Activated naive CD4-positive, alpha-beta T cell treated with anti-CD3 and anti-CD28 coated beads, Interleukin-2, amount 10 ng/mL, durations not matched to agents 7 days and 5 days (primary cell): ENCODE measurements at regions not wholly inside any gene's neighbourhood (a gene's known extent, or its start where the extent isn't known, plus 50 kb on each side); places are given as distances from the start of the nearest gene placed in this dataset.

ENCODE experiments used
- CTCF ChIA-PET: fragments of 350-600 bp; sonication (Branson Sonifier 250); formaldehyde crosslinking; loops from one replicate; lab custom pipeline; 2021; ENCODE audit warnings: antibody characterized with exemption; lab: Charles Lee
- DNase-seq: peaks from one replicate; pipeline ENCODE4 v3.0.0-alpha.2; 2020
- H3K27ac Mint-ChIP-seq: one replicate; pipeline ENCODE4 v1.8.0; 2021; ENCODE audit warnings: mild to moderate bottlenecking, moderate library complexity, mixed read lengths
- H3K27me3 Mint-ChIP-seq: one replicate; pipeline ENCODE4 v1.8.0; 2021; ENCODE audit warnings: mild to moderate bottlenecking, mixed read lengths
- H3K36me3 Mint-ChIP-seq: one replicate; pipeline ENCODE4 v1.8.0; 2021; ENCODE audit warnings: mixed read lengths
- H3K4me1 Mint-ChIP-seq: one replicate; pipeline ENCODE4 v1.8.0; 2021; ENCODE audit warnings: mixed read lengths
- H3K4me3 Mint-ChIP-seq: one replicate; pipeline ENCODE4 v1.8.0; 2021; ENCODE audit warnings: mild to moderate bottlenecking, moderate library complexity, mixed read lengths
- H3K9me3 Mint-ChIP-seq: one replicate; pipeline ENCODE4 v1.8.0; 2021; ENCODE audit warnings: mixed read lengths

- Mint-ChIP-seq H3K4me1 (no peaks in the 10 kb centered on the region), H3K9me3 (no peaks in the 10 kb centered on the region), H3K27ac (no peak overlapping the region), H3K27me3 (no peaks in the 10 kb centered on the region), H3K36me3 (no peaks in the 10 kb centered on the region), H3K4me3 (no peak overlapping the region)
- no peak for DNase-seq
- CTCF ChIA-PET, result no interaction called here
Measured at GRCh38 chr5:74363603-74364205, 276.8 kb downstream of the ENC1 start.

- no peak overlapping the region for H3K27ac Mint-ChIP-seq
- CTCF ChIA-PET, result no interaction called here
- no peak overlapping the region for H3K4me3 Mint-ChIP-seq
- no peaks in the 10 kb centered on the region for H3K27me3 Mint-ChIP-seq
- H3K4me1 Mint-ChIP-seq, result no peaks in the 10 kb centered on the region
- no peaks in the 10 kb centered on the region for H3K9me3 Mint-ChIP-seq
- DNase-seq, result no peak
- H3K36me3 Mint-ChIP-seq, result no peaks in the 10 kb centered on the region
Measured at GRCh38 chr5:74361406-74362358, 278.8 kb downstream of the ENC1 start.

GRCh38 chr5:74360535-74361210, 279.9 kb downstream of the ENC1 start:
- no peaks in the 10 kb centered on the region for H3K9me3 Mint-ChIP-seq
- H3K27me3 Mint-ChIP-seq, result no peaks in the 10 kb centered on the region
- no peaks in the 10 kb centered on the region for H3K4me1 Mint-ChIP-seq
- no peak overlapping the region for H3K4me3 Mint-ChIP-seq
- no peak overlapping the region for H3K27ac Mint-ChIP-seq
- H3K36me3 Mint-ChIP-seq, result no peaks in the 10 kb centered on the region
- CTCF ChIA-PET, result no interaction called here
- no peak for DNase-seq

- Mint-ChIP-seq H3K4me1 (no peaks in the 10 kb centered on the region), H3K9me3 (no peaks in the 10 kb centered on the region), H3K36me3 (no peaks in the 10 kb centered on the region), H3K27ac (no peak overlapping the region), H3K27me3 (no peaks in the 10 kb centered on the region), H3K4me3 (no peak overlapping the region)
- no peak for DNase-seq
- CTCF ChIA-PET, result no interaction called here
Measured at GRCh38 chr5:74357827-74358226, 282.7 kb downstream of the ENC1 start.

- H3K27me3 Mint-ChIP-seq, result no peaks in the 10 kb centered on the region
- H3K4me3 Mint-ChIP-seq, result no peak overlapping the region
- CTCF ChIA-PET, result no interaction called here
- no peaks in the 10 kb centered on the region for H3K36me3 Mint-ChIP-seq
- H3K9me3 Mint-ChIP-seq, result no peaks in the 10 kb centered on the region
- DNase-seq, result no peak
- H3K27ac Mint-ChIP-seq, result no peak overlapping the region
- no peaks in the 10 kb centered on the region for H3K4me1 Mint-ChIP-seq
Measured at GRCh38 chr5:74356009-74356695, 284.4 kb downstream of the ENC1 start.

GRCh38 chr5:74355041-74355824, 285.3 kb downstream of the ENC1 start:
- H3K4me1 Mint-ChIP-seq, result no peaks in the 10 kb centered on the region
- no peak overlapping the region for H3K27ac Mint-ChIP-seq
- H3K27me3 Mint-ChIP-seq, result peaks cover 6% of the 10 kb centered on the region
- no peak for DNase-seq
- H3K9me3 Mint-ChIP-seq, result no peaks in the 10 kb centered on the region
- CTCF ChIA-PET, result no interaction called here
- no peak overlapping the region for H3K4me3 Mint-ChIP-seq
- no peaks in the 10 kb centered on the region for H3K36me3 Mint-ChIP-seq

GRCh38 chr5:74352256-74352655, 288.3 kb downstream of the ENC1 start:
- H3K4me1 Mint-ChIP-seq, result no peaks in the 10 kb centered on the region
- no peak overlapping the region for H3K27ac Mint-ChIP-seq
- H3K9me3 Mint-ChIP-seq, result no peaks in the 10 kb centered on the region
- CTCF ChIA-PET, result no interaction called here
- H3K4me3 Mint-ChIP-seq, result no peak overlapping the region
- no peak for DNase-seq
- H3K27me3 Mint-ChIP-seq, result peaks cover 14% of the 10 kb centered on the region
- no peaks in the 10 kb centered on the region for H3K36me3 Mint-ChIP-seq

GRCh38 chr5:74342948-74343682, 297.4 kb downstream of the ENC1 start:
- CTCF ChIA-PET, result no interaction called here
- Mint-ChIP-seq H3K27ac (no peak overlapping the region), H3K27me3 (peaks cover 10% of the 10 kb centered on the region), H3K4me3 (no peak overlapping the region), H3K36me3 (no peaks in the 10 kb centered on the region), H3K4me1 (no peaks in the 10 kb centered on the region), H3K9me3 (peaks cover 1% of the 10 kb centered on the region)
- DNase-seq, result no peak

- CTCF ChIA-PET, result no interaction called here
- peaks cover 1% of the 10 kb centered on the region for H3K9me3 Mint-ChIP-seq
- no peak overlapping the region for H3K27ac Mint-ChIP-seq
- DNase-seq, result no peak
- no peak overlapping the region for H3K4me3 Mint-ChIP-seq
- H3K4me1 Mint-ChIP-seq, result no peaks in the 10 kb centered on the region
- H3K36me3 Mint-ChIP-seq, result no peaks in the 10 kb centered on the region
- peaks cover 10% of the 10 kb centered on the region for H3K27me3 Mint-ChIP-seq
Measured at GRCh38 chr5:74342182-74342581, 298.3 kb downstream of the ENC1 start.

- no peaks in the 10 kb centered on the region for H3K36me3 Mint-ChIP-seq
- no peaks in the 10 kb centered on the region for H3K4me1 Mint-ChIP-seq
- H3K4me3 Mint-ChIP-seq, result no peak overlapping the region
- CTCF ChIA-PET, result no interaction called here
- DNase-seq, result no peak
- H3K27ac Mint-ChIP-seq, result no peak overlapping the region
- peaks cover 10% of the 10 kb centered on the region for H3K27me3 Mint-ChIP-seq
- H3K9me3 Mint-ChIP-seq, result no peaks in the 10 kb centered on the region
Measured at GRCh38 chr5:74341221-74341620, 299.3 kb downstream of the ENC1 start.

GRCh38 chr5:74340476-74340875, 300.1 kb downstream of the ENC1 start:
- no peak overlapping the region for H3K27ac Mint-ChIP-seq
- H3K27me3 Mint-ChIP-seq, result peaks cover 10% of the 10 kb centered on the region
- CTCF ChIA-PET, result no interaction called here
- no peak for DNase-seq
- H3K36me3 Mint-ChIP-seq, result no peaks in the 10 kb centered on the region
- H3K4me3 Mint-ChIP-seq, result no peak overlapping the region
- no peaks in the 10 kb centered on the region for H3K4me1 Mint-ChIP-seq
- H3K9me3 Mint-ChIP-seq, result no peaks in the 10 kb centered on the region

GRCh38 chr5:74337984-74338310, 302.6 kb downstream of the ENC1 start:
- Mint-ChIP-seq H3K4me1 (no peaks in the 10 kb centered on the region), H3K36me3 (no peaks in the 10 kb centered on the region), H3K27ac (no peak overlapping the region), H3K4me3 (no peak overlapping the region), H3K27me3 (peaks cover 10% of the 10 kb centered on the region), H3K9me3 (no peaks in the 10 kb centered on the region)
- CTCF ChIA-PET, result no interaction called here
- DNase-seq, result no peak

- Mint-ChIP-seq H3K4me1 (no peaks in the 10 kb centered on the region), H3K27ac (no peak overlapping the region), H3K27me3 (peaks cover 10% of the 10 kb centered on the region), H3K36me3 (no peaks in the 10 kb centered on the region), H3K4me3 (no peak overlapping the region), H3K9me3 (no peaks in the 10 kb centered on the region)
- CTCF ChIA-PET, result no interaction called here
- DNase-seq, result no peak
Measured at GRCh38 chr5:74337254-74337983, 303.1 kb downstream of the ENC1 start.
